H9 (cell line): ENCODE measurements at regions not wholly inside any gene's neighbourhood (a gene's known extent, or its start where the extent isn't known, plus 50 kb on each side); places are given as distances from the start of the nearest gene placed in this dataset.

ENCODE experiments used
- DNase-seq: peaks from one replicate; pipeline ENCODE4 v3.0.0-alpha.2; 2017
- H2AFZ ChIP-seq: one replicate; pipeline ENCODE4 v1.6.1; 2013; ENCODE audit warnings: mild to moderate bottlenecking, low read length, control low read depth, moderate library complexity
- H2AK5ac ChIP-seq: 2 replicates; pipeline ENCODE4 v1.6.1; 2013; ENCODE audit warnings: low read length, control low read depth, mixed read lengths; ENCODE audit not compliant: insufficient read length
- H2BK120ac ChIP-seq: one replicate; pipeline ENCODE4 v1.6.1; 2013; ENCODE audit warnings: low read depth, mild to moderate bottlenecking, low read length, control low read depth, inconsistent platforms; ENCODE audit not compliant: poor library complexity, severe bottlenecking
- H2BK12ac ChIP-seq: 2 replicates; pipeline ENCODE4 v1.6.1; 2013; ENCODE audit warnings: low read length, control low read depth, mixed read lengths, low read depth; ENCODE audit not compliant: insufficient read length
- H2BK15ac ChIP-seq: 2 replicates; pipeline ENCODE4 v1.6.1; 2013; ENCODE audit warnings: low read depth, low read length, control low read depth
- H2BK20ac ChIP-seq: one replicate; pipeline ENCODE4 v1.6.1; 2013; ENCODE audit warnings: low read depth, mild to moderate bottlenecking, low read length, control low read depth, inconsistent platforms; ENCODE audit not compliant: poor library complexity, severe bottlenecking
- H2BK5ac ChIP-seq: 2 replicates; pipeline ENCODE4 v1.6.1; 2013; ENCODE audit warnings: low read length, control low read depth, mixed read lengths; ENCODE audit not compliant: insufficient read length
- H3K14ac ChIP-seq: 2 replicates; pipeline ENCODE4 v1.6.1; 2013; ENCODE audit warnings: low read length, control low read depth; ENCODE audit not compliant: insufficient read depth
- H3K18ac ChIP-seq: 2 replicates; pipeline ENCODE4 v1.6.1; 2013; ENCODE audit warnings: low read depth, mild to moderate bottlenecking, mixed read lengths, low read length, control low read depth; ENCODE audit not compliant: insufficient read length
- H3K23ac ChIP-seq: 2 replicates; pipeline ENCODE4 v1.6.1; 2013; ENCODE audit warnings: low read length, control low read depth, mixed read lengths, low read depth; ENCODE audit not compliant: insufficient read length
- H3K23me2 ChIP-seq: 2 replicates; pipeline ENCODE4 v1.6.1; 2013; ENCODE audit warnings: low read depth, mild to moderate bottlenecking, mixed read lengths, low read length, control low read depth; ENCODE audit not compliant: insufficient read length, poor library complexity, severe bottlenecking
- H3K27ac ChIP-seq: 2 replicates; pipeline ENCODE4 v1.5.1; 2013; ENCODE audit warnings: low read length, control low read depth, mixed read lengths, low read depth; ENCODE audit not compliant: insufficient read length
- H3K27me3 ChIP-seq: 2 replicates; pipeline ENCODE4 v1.6.1; 2013; ENCODE audit warnings: low read length, control low read depth, inconsistent platforms; ENCODE audit not compliant: insufficient read depth
- H3K4ac ChIP-seq: 2 replicates; pipeline ENCODE4 v1.6.1; 2013; ENCODE audit warnings: low read depth, mild to moderate bottlenecking, control low read depth, inconsistent platforms, low read length, moderate library complexity
- H3K4me1 ChIP-seq: 2 replicates; pipeline ENCODE4 v1.6.1; 2013; ENCODE audit warnings: low read length, control low read depth, inconsistent platforms; ENCODE audit not compliant: insufficient read depth
- H3K4me2 ChIP-seq: 2 replicates; pipeline ENCODE4 v1.6.1; 2013; ENCODE audit warnings: low read length, control low read depth, mixed read lengths; ENCODE audit not compliant: insufficient read length, insufficient read depth
- H3K56ac ChIP-seq: 2 replicates; pipeline ENCODE4 v1.6.1; 2013; ENCODE audit warnings: low read depth, mild to moderate bottlenecking, mixed read lengths, low read length, control low read depth; ENCODE audit not compliant: insufficient read length
- H3K79me1 ChIP-seq: 2 replicates; pipeline ENCODE4 v1.6.1; 2013; ENCODE audit warnings: low read depth, mild to moderate bottlenecking, moderate library complexity, low read length, control low read depth, inconsistent platforms; ENCODE audit not compliant: insufficient read depth, poor library complexity, severe bottlenecking
- H3K79me2 ChIP-seq: 2 replicates; pipeline ENCODE4 v1.6.1; 2013; ENCODE audit warnings: low read length, control low read depth, inconsistent platforms; ENCODE audit not compliant: insufficient read depth
- H3K9ac ChIP-seq: 2 replicates; pipeline ENCODE4 v1.6.1; 2013; ENCODE audit warnings: low read length, control low read depth, mixed read lengths; ENCODE audit not compliant: insufficient read length; ENCODE audit errors: extremely low read depth
- H3K9me3 ChIP-seq: one replicate; pipeline ENCODE4 v1.6.1; 2013; ENCODE audit warnings: low read depth, low read length, inconsistent platforms; ENCODE audit not compliant: control insufficient read depth
- H3T11ph ChIP-seq: one replicate; pipeline ENCODE4 v1.6.1; 2013; ENCODE audit warnings: mild to moderate bottlenecking, low read length, control low read depth, inconsistent platforms
- H4K20me1 ChIP-seq: one replicate; pipeline ENCODE4 v1.6.1; 2013; ENCODE audit not compliant: control insufficient read depth, insufficient read length, insufficient read depth
- H4K5ac ChIP-seq: 2 replicates; pipeline ENCODE4 v1.6.1; 2013; ENCODE audit warnings: low read depth, mild to moderate bottlenecking, mixed read lengths, low read length, control low read depth; ENCODE audit not compliant: insufficient read length
- H4K8ac ChIP-seq: replicated peaks from 2 replicates; pipeline ENCODE4 v1.6.1; 2013; ENCODE audit warnings: low read length, control low read depth, mixed read lengths, low read depth; ENCODE audit not compliant: insufficient read length
- H4K91ac ChIP-seq: 2 replicates; pipeline ENCODE4 v1.6.1; 2013; ENCODE audit warnings: low read depth, mild to moderate bottlenecking, moderate library complexity, mixed read lengths, low read length, control low read depth; ENCODE audit not compliant: insufficient read length
- H3K27ac Mint-ChIP-seq, 3 experiments: 2 replicates in 2 of 3; 3 replicates in 1 of 3; pipeline ENCODE4 v1.8.0; 2020 to 2021; ENCODE audit warnings: mixed read lengths in 3 of 3, mild to moderate bottlenecking in 1 of 3, moderate library complexity in 1 of 3
- H3K27me3 Mint-ChIP-seq: 2 replicates; pipeline ENCODE4 v1.8.0; 2021; ENCODE audit warnings: low read depth, mild to moderate bottlenecking, moderate library complexity, mixed read lengths
- H3K36me3 Mint-ChIP-seq, 3 experiments: 2 replicates in 2 of 3; 3 replicates in 1 of 3; pipeline ENCODE4 v1.8.0; 2020 to 2021; ENCODE audit warnings: low read depth in 3 of 3, mixed read lengths in 3 of 3; ENCODE audit not compliant: insufficient read depth in 1 of 3
- H3K4me1 Mint-ChIP-seq, 2 experiments: 2 replicates each; pipeline ENCODE4 v1.8.0; 2020; ENCODE audit warnings: mixed read lengths in 2 of 2
- H3K4me3 Mint-ChIP-seq, 2 experiments: 2 replicates in 1 of 2; 3 replicates in 1 of 2; pipeline ENCODE4 v1.8.0; 2020 to 2021; ENCODE audit warnings: mild to moderate bottlenecking in 2 of 2, mixed read lengths in 2 of 2, moderate library complexity in 1 of 2
- H3K9me3 Mint-ChIP-seq, 2 experiments: 2 replicates in 1 of 2; 3 replicates in 1 of 2; pipeline ENCODE4 v1.8.0; 2020; ENCODE audit warnings: mild to moderate bottlenecking in 2 of 2, mixed read lengths in 2 of 2, moderate library complexity in 1 of 2
- CTCF ChIP-seq: fragments of 200-600 bp; sonication (generic); conservative IDR thresholded peaks from 3 replicates; pipeline ENCODE4 v1.8.0; 2021; ENCODE audit warnings: antibody characterized with exemption, mild to moderate bottlenecking
- WGBS: extraction: QIAGEN DNeasy Blood & Tissue Kit; methylation state at CpG from one replicate; pipeline ENCODE4 v1.1.7; 2013; ENCODE audit warnings: missing lambda C conversion rate, low lambda C conversion rate, mixed read lengths; ENCODE audit not compliant: insufficient read length; ENCODE audit errors: extremely low coverage; 5-methylcytosine and 5-hydroxymethylcytosine counted together

- H2AFZ ChIP-seq = no peak overlapping the region
- H3K4me2 ChIP-seq = no peak overlapping the region
- H3K4ac ChIP-seq = no peak overlapping the region
- no peaks in the 10 kb centered on the region for H3K79me2 ChIP-seq
- Mint-ChIP-seq H3K9me3 (no peaks in the 10 kb centered on the region; a peak in 2 of 5 replicates), H3K27me3 (peaks cover 9% of the 10 kb centered on the region), H3K4me3 (no peak overlapping the region), H3K27ac (peak overlapping the region in 1 of 3 experiments; percentile 90; a peak in 1 of 7 replicates), H3K4me1 (peaks cover 0 to 5% of the 10 kb centered on the region in 2 experiments; a peak in 3 of 4 replicates), H3K36me3 (no peaks in the 10 kb centered on the region)
- peaks cover 7% of the 10 kb centered on the region for H4K20me1 ChIP-seq
- no peak overlapping the region for H3K27ac ChIP-seq
- no peak overlapping the region for H2BK5ac ChIP-seq
- H2BK120ac ChIP-seq = no peak overlapping the region
- H2BK15ac ChIP-seq = no peak overlapping the region
- no peak overlapping the region for H3K14ac ChIP-seq
- H4K91ac ChIP-seq = no peak overlapping the region
- no peak overlapping the region for H3T11ph ChIP-seq
- no peak overlapping the region for H2AK5ac ChIP-seq
- no peaks in the 10 kb centered on the region for H3K9me3 ChIP-seq
- no peak overlapping the region for H4K5ac ChIP-seq
- no peak overlapping the region for H3K9ac ChIP-seq
- no peaks in the 10 kb centered on the region for H3K4me1 ChIP-seq
- H2BK12ac ChIP-seq = no peak overlapping the region
- no peak overlapping the region for H2BK20ac ChIP-seq
- H3K27me3 ChIP-seq = no peaks in the 10 kb centered on the region
- no peak overlapping the region for H3K56ac ChIP-seq
- no peak overlapping the region for H4K8ac ChIP-seq
- H3K18ac ChIP-seq = no peak overlapping the region
- no CpG with 5 or more reads among the region's 5 CpGs for WGBS
- no peaks in the 10 kb centered on the region for H3K23me2 ChIP-seq
- H3K23ac ChIP-seq = no peak overlapping the region
- no peaks in the 10 kb centered on the region for H3K79me1 ChIP-seq
- no peak for TF ChIP-seq CTCF
- no peak for DNase-seq
Observed at GRCh38 chr1:157415661-157416060, 136.7 kb downstream of the FCRL5 start.
